AG04449 (cell line): ENCODE measurements at regions not wholly inside any gene's neighbourhood (a gene's known extent, or its start where the extent isn't known, plus 50 kb on each side); places are given as distances from the start of the nearest gene placed in this dataset.

ENCODE experiments used
- CTCF ChIA-PET: fragments of 350-600 bp; formaldehyde crosslinking; extraction: SDS; loops from one replicate; lab custom pipeline; 2021; ENCODE audit warnings: antibody characterized with exemption; lab: Yijun Ruan, JAX
- POLR2A ChIA-PET: fragments of 400-600, 350-600 bp; formaldehyde crosslinking; extraction: SDS; loops from one replicate; lab custom pipeline; 2020; ENCODE audit warnings: antibody characterized with exemption, inconsistent platforms; lab: Yijun Ruan, JAX
- DNase-seq: peaks from one replicate; pipeline ENCODE4 v3.0.0-alpha.2; 2010; ENCODE audit warnings: low read depth, low spot score
- H3K4me3 ChIP-seq: 2 replicates; pipeline ENCODE4 v1.5.1; 2011; ENCODE audit warnings: low read depth, mild to moderate bottlenecking, control low read depth, low read length
- CTCF ChIP-seq: IDR thresholded peaks from one replicate; pipeline ENCODE4 v1.5.1; 2011; ENCODE audit warnings: mild to moderate bottlenecking, moderate library complexity, low read length, control low read depth, inconsistent platforms; ENCODE audit not compliant: insufficient read depth; ENCODE audit errors: missing control alignments

- H3K4me3 ChIP-seq, result no peak overlapping the region
- ChIA-PET CTCF (no interaction called here), POLR2A (no interaction called here)
- peak; percentile 59 for DNase-seq
- TF ChIP-seq CTCF, result no peak
Measured at GRCh38 chr14:48973151-48973550, 613.0 kb downstream of the RPS29 start.

- no peak for TF ChIP-seq CTCF
- CTCF ChIA-PET, result no interaction called here
- POLR2A ChIA-PET, result interaction anchor here (0.8 kb wide), 1 partner anchor 34 kb away, joined by 3 read pairs; no protein-coding TSS in a partner anchor
- H3K4me3 ChIP-seq, result no peak overlapping the region
- no peak for DNase-seq
Measured at GRCh38 chr14:48970943-48971342, 615.2 kb downstream of the RPS29 start.

- no peak overlapping the region for H3K4me3 ChIP-seq
- ChIA-PET POLR2A (interaction anchor here (0.6 kb wide), 1 partner anchor 140 kb away, joined by 4 read pairs; no protein-coding TSS in a partner anchor), CTCF (no interaction called here)
- no peak for DNase-seq
- TF ChIP-seq CTCF, result no peak
Measured at GRCh38 chr14:48967419-48967818, 618.8 kb downstream of the RPS29 start.

- DNase-seq, result no peak
- CTCF ChIA-PET, result no interaction called here
- TF ChIP-seq CTCF, result no peak
- POLR2A ChIA-PET, result no interaction called here
- H3K4me3 ChIP-seq, result no peak overlapping the region
Measured at GRCh38 chr14:48963231-48963790, 622.9 kb downstream of the RPS29 start.

GRCh38 chr14:48957486-48957885 is 628.7 kb downstream of the RPS29 start:
- no peak for TF ChIP-seq CTCF
- H3K4me3 ChIP-seq, result no peak overlapping the region
- ChIA-PET CTCF (no interaction called here), POLR2A (no interaction called here)
- no peak for DNase-seq

GRCh38 chr14:48955857-48956256 is 630.3 kb downstream of the RPS29 start:
- no peak for TF ChIP-seq CTCF
- DNase-seq, result no peak
- ChIA-PET CTCF (no interaction called here), POLR2A (no interaction called here)
- H3K4me3 ChIP-seq, result no peak overlapping the region
